ENCODE measurements at regions not wholly inside any gene's neighbourhood (a gene's known extent, or its start where the extent isn't known, plus 50 kb on each side); places are given as distances from the start of the nearest gene placed in this dataset.

DNA sequence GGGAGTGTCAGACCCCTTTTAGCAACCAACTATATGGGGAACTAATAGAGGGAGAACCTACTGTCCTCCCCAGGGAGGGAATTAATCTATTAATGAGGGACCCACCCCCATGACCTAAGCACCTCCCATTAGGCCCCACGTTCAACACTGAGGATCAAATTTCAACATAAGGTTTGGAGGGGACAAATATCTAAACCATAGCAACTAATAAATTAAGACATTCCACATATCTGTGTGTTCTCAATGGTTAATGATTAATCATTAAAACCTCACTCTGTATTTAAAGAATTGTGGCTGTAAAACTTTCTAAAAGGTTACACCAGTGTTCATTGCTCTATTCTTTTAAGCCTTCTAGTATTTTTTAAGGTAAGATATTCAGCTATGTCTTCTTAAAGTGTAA lies 500.4 kb upstream of the SULF2 start:
- Histone ChIP-seq H3K27me3 (ENCODE audit: insufficient read depth, low read length, poor library complexity) (no peaks in the 10 kb centered on the region), H3K9ac (ENCODE audit: low read depth, low read length) (no peak overlapping the region), H3K79me2 (ENCODE audit: insufficient read depth, low read length) (no peaks in the 10 kb centered on the region), H3K4me1 (ENCODE audit: insufficient read depth, low read length) (no peaks in the 10 kb centered on the region), H3K9me3 (ENCODE audit: insufficient read depth, low read length, severe bottlenecking) (no peaks in the 10 kb centered on the region), H3K4me2 (ENCODE audit: insufficient read depth, low read length) (no peak overlapping the region), H3K36me3 (ENCODE audit: insufficient read depth, low read length) (no peaks in the 10 kb centered on the region), H3K27ac (ENCODE audit: low read length) (no peak overlapping the region), H4K20me1 (ENCODE audit: insufficient read depth, low read length) (no peaks in the 10 kb centered on the region), H2AFZ (ENCODE audit: low read depth, low read length) (no peak overlapping the region), H3K4me3 (ENCODE audit: low read depth in 1 of 2, low read length in 2 of 2) (no peak overlapping the region)
- DNase-seq: no peak
- no peak for ATAC-seq (ENCODE audit: insufficient read depth, low read depth)
- TF ChIP-seq EZH2 (IDR thresholded peaks at IDR 0.05; ENCODE audit: borderline replicate concordance, low read depth, low read length, severe bottlenecking): no peak
- TF ChIP-seq, protein P1, sequence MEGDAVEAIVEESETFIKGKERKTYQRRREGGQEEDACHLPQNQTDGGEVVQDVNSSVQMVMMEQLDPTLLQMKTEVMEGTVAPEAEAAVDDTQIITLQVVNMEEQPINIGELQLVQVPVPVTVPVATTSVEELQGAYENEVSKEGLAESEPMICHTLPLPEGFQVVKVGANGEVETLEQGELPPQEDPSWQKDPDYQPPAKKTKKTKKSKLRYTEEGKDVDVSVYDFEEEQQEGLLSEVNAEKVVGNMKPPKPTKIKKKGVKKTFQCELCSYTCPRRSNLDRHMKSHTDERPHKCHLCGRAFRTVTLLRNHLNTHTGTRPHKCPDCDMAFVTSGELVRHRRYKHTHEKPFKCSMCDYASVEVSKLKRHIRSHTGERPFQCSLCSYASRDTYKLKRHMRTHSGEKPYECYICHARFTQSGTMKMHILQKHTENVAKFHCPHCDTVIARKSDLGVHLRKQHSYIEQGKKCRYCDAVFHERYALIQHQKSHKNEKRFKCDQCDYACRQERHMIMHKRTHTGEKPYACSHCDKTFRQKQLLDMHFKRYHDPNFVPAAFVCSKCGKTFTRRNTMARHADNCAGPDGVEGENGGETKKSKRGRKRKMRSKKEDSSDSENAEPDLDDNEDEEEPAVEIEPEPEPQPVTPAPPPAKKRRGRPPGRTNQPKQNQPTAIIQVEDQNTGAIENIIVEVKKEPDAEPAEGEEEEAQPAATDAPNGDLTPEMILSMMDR (IDR thresholded peaks at IDR 0.05; ENCODE audit: borderline replicate concordance, extremely low read depth, low read length, poor library complexity, severe bottlenecking): no peak

DNA sequence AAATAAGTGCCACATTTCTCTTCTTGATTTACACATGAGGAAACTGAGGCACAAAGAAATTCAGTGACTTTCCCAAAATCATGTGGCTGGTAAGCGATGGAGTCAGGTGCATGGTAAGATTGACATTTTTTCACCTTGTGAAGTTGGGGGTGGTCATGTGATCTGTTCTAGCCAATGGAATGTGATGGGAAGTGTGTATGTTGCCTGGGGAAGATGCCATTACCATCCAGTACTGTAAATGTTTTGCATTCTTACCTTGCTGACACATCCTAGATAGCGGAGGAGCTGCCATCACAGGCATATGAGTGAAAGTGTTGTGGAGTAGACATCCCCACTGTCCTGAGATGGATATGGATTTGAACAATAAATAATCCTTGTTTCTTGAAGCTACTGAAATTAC lies 499.6 kb upstream of the SULF2 start:
- no peak for DNase-seq
- Histone ChIP-seq H3K4me2 (ENCODE audit: insufficient read depth, low read length) (no peak overlapping the region), H3K9ac (ENCODE audit: low read depth, low read length) (no peak overlapping the region)

DNA sequence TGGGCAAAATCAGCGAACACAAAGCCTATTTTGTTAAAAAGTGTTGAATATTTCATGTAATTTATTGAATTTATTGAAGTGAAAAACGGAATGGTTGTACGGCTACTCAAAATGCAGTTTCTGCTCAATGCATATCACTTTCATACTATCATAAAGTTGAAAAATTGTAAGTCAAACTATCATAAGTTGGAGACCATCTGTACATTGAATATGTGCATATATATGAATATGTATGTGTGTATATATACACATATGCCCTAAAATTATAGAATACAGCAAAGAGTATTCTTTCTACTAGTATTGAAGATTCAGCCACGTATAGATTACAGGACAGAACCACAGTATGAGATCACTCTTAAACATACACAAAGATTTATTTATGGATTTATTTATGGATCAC lies 499.0 kb upstream of the SULF2 start:
- Histone ChIP-seq H3K4me1 (ENCODE audit: insufficient read depth, low read length) (peaks cover 8% of the 10 kb centered on the region), H3K27me3 (ENCODE audit: insufficient read depth, low read length, poor library complexity) (no peaks in the 10 kb centered on the region), H4K20me1 (ENCODE audit: insufficient read depth, low read length) (no peaks in the 10 kb centered on the region), H3K27ac (ENCODE audit: low read length) (no peak overlapping the region), H3K9ac (ENCODE audit: low read depth, low read length) (no peak overlapping the region), H3K9me3 (ENCODE audit: insufficient read depth, low read length, severe bottlenecking) (no peaks in the 10 kb centered on the region), H3K4me2 (ENCODE audit: insufficient read depth, low read length) (no peak overlapping the region), H2AFZ (ENCODE audit: low read depth, low read length) (no peak overlapping the region), H3K79me2 (ENCODE audit: insufficient read depth, low read length) (no peaks in the 10 kb centered on the region), H3K36me3 (ENCODE audit: insufficient read depth, low read length) (no peaks in the 10 kb centered on the region), H3K4me3 (ENCODE audit: low read depth in 1 of 2, low read length in 2 of 2) (no peak overlapping the region)
- TF ChIP-seq EZH2 (IDR thresholded peaks at IDR 0.05; ENCODE audit: borderline replicate concordance, low read depth, low read length, severe bottlenecking): no peak
- TF ChIP-seq, protein P1 (IDR thresholded peaks at IDR 0.05; ENCODE audit: borderline replicate concordance, extremely low read depth, low read length, poor library complexity, severe bottlenecking): no peak
- ATAC-seq (ENCODE audit: insufficient read depth, low read depth) (no peak), DNase-seq (no peak)

More for the DNA sequence above, 499.6 kb upstream of the SULF2 start:
- Histone ChIP-seq H3K27me3 (ENCODE audit: insufficient read depth, low read length, poor library complexity) (no peaks in the 10 kb centered on the region), H4K20me1 (ENCODE audit: insufficient read depth, low read length) (no peaks in the 10 kb centered on the region), H3K36me3 (ENCODE audit: insufficient read depth, low read length) (no peaks in the 10 kb centered on the region), H2AFZ (ENCODE audit: low read depth, low read length) (no peak overlapping the region), H3K4me3 (ENCODE audit: low read depth in 1 of 2, low read length in 2 of 2) (no peak overlapping the region), H3K9me3 (ENCODE audit: insufficient read depth, low read length, severe bottlenecking) (no peaks in the 10 kb centered on the region), H3K27ac (ENCODE audit: low read length) (no peak overlapping the region), H3K4me1 (ENCODE audit: insufficient read depth, low read length) (peaks cover 3% of the 10 kb centered on the region; the same call in 1 of the 2 replicates), H3K79me2 (ENCODE audit: insufficient read depth, low read length) (no peaks in the 10 kb centered on the region)
- no peak for ATAC-seq (ENCODE audit: insufficient read depth, low read depth)
- no peak for TF ChIP-seq EZH2 (IDR thresholded peaks at IDR 0.05; ENCODE audit: borderline replicate concordance, low read depth, low read length, severe bottlenecking)
- TF ChIP-seq, protein P1 (IDR thresholded peaks at IDR 0.05; ENCODE audit: borderline replicate concordance, extremely low read depth, low read length, poor library complexity, severe bottlenecking): no peak
